Loucy (cell line): ENCODE measurements at regions not wholly inside any gene's neighbourhood (a gene's known extent, or its start where the extent isn't known, plus 50 kb on each side); places are given as distances from the start of the nearest gene placed in this dataset.

Source experiments
- EZH2phosphoT487 ChIP-seq: fragments of 200-600 bp; IDR thresholded peaks from 2 replicates; pipeline ENCODE4 v1.6.1; 2018; ENCODE audit warnings: antibody characterized with exemption, mild to moderate bottlenecking, moderate library complexity, borderline replicate concordance
- TF ChIP-seq, protein P1 (sequence below): fragments of 200-600 bp; sonication (generic); conservative IDR thresholded peaks from 2 replicates; pipeline ENCODE4 v1.5.1; 2014; ENCODE audit warnings: mild to moderate bottlenecking, antibody characterized with exemption, low read length

DNA sequence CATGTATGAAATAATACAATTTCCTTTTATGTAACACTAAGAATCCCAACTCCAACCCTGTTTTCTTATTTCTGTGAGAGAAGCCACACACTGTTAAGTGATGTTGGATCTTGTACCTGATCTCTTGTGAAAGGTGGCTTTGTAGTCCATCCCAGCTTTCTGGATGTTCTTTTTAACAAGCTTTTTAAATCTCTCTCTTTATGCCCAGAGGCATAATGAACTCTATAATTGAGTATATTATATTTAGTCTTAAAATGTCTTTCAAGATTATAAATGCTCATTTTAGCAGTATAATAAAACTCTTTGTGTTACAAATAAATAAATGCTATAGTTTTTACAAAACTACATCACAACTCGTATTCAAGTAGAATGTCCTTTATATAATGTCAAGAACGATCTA, 922.1 kb downstream of the EPHA7 start:
- TF ChIP-seq, protein P1, sequence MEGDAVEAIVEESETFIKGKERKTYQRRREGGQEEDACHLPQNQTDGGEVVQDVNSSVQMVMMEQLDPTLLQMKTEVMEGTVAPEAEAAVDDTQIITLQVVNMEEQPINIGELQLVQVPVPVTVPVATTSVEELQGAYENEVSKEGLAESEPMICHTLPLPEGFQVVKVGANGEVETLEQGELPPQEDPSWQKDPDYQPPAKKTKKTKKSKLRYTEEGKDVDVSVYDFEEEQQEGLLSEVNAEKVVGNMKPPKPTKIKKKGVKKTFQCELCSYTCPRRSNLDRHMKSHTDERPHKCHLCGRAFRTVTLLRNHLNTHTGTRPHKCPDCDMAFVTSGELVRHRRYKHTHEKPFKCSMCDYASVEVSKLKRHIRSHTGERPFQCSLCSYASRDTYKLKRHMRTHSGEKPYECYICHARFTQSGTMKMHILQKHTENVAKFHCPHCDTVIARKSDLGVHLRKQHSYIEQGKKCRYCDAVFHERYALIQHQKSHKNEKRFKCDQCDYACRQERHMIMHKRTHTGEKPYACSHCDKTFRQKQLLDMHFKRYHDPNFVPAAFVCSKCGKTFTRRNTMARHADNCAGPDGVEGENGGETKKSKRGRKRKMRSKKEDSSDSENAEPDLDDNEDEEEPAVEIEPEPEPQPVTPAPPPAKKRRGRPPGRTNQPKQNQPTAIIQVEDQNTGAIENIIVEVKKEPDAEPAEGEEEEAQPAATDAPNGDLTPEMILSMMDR, result no peak
- no peak for TF ChIP-seq EZH2phosphoT487
